Retinal pigment epithelial cell (primary cell): ENCODE measurements at regions not wholly inside any gene's neighbourhood (a gene's known extent, or its start where the extent isn't known, plus 50 kb on each side); places are given as distances from the start of the nearest gene placed in this dataset.

Experiments
- DNase-seq: peaks from one replicate; pipeline ENCODE4 v3.0.0-alpha.2; 2010; ENCODE audit warnings: low read depth
- H3K4me3 ChIP-seq: 2 replicates; pipeline ENCODE4 v1.5.1; 2011; ENCODE audit warnings: mild to moderate bottlenecking, low read length, control low read depth, moderate library complexity
- CTCF ChIP-seq: conservative IDR thresholded peaks from 2 replicates; pipeline ENCODE4 v1.5.1; 2011; ENCODE audit warnings: low read depth, low read length, control low read depth, inconsistent platforms

GRCh38 chr11:70570693-70571395 lies 172.5 kb downstream of the CTTN start:
- TF ChIP-seq CTCF: no peak

DNA sequence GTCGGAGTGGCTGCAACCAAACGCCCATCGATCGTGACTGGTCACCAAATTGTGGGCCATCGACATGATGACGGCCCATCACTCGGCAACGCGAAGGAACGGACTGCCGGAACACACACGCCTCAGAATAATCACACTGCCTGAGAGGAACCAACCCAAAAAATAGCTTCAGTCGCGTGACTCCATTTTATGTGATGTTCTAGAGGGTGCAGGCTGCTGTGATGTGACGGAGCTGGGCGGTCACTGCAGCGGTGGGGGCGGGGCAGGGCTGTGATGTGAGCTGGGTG lies 174.6 kb downstream of the CTTN start:
- no peak for DNase-seq
- H3K4me3 ChIP-seq: no peak overlapping the region
- no peak for TF ChIP-seq CTCF

More at GRCh38 chr11:70570693-70571395, 172.5 kb downstream of the CTTN start:
- H3K4me3 ChIP-seq: no peak overlapping the region
- DNase-seq: no peak

- DNase-seq: no peak
- no peak for TF ChIP-seq CTCF
- H3K4me3 ChIP-seq: no peak overlapping the region
These were observed 175.4 kb downstream of the CTTN start for GRCh38 chr11:70573701-70574151.

GRCh38 chr11:70574725-70575347 lies 176.5 kb downstream of the CTTN start:
- no peak overlapping the region for H3K4me3 ChIP-seq
- no peak for TF ChIP-seq CTCF
- no peak for DNase-seq

DNA sequence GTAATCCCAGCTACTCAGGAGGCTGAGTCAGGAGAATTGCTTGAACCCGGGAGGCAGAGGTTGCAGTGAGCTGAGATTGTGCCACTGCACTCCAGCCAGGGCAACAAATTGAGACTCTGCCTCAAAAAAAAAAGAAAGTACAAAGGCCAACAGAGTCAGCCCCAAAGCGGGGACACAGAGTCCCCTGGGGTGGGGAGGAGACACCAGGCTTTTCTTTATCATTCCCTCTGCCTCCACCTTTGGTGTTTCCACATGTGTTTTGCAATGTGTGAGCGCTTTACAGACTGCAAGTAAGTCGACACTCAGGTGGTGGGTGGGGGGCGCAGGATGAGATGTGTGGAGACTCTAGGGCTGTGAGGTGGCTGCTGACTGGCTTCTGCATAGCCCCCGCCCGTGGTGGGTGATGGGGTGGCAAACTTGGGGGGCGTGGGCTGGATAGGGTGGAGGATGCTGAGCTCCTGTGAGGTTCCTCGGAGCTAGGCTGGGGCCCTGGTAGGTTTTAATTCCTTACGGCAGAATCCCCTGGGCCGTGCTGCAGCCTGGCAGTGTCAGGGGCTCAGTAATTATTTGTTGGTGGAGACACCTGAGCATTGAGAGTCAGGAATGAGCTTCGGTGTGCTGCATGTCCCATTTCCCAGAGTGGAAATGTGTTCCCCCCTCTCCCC lies 177.2 kb downstream of the CTTN start:
- H3K4me3 ChIP-seq: no peak overlapping the region
- TF ChIP-seq CTCF: no peak
- no peak for DNase-seq

DNA sequence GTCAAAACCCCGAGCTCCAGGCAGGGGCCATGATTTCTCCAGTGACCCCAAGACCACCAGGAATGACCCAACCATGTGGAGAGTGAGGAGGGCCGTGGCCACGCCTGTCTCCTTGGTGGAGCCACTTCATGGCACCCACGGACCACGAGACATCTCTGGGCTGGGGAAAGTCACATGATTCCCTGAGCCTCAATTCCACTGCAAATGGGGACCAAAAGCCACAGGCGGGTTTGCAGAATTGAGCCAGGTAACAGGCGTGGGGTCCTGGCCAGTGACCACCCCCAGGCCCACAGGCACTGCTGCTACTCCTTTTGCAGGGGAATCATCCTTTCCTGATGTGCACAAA lies 178.9 kb downstream of the CTTN start:
- H3K4me3 ChIP-seq: no peak overlapping the region
- TF ChIP-seq CTCF: no peak
- DNase-seq: no peak

DNA sequence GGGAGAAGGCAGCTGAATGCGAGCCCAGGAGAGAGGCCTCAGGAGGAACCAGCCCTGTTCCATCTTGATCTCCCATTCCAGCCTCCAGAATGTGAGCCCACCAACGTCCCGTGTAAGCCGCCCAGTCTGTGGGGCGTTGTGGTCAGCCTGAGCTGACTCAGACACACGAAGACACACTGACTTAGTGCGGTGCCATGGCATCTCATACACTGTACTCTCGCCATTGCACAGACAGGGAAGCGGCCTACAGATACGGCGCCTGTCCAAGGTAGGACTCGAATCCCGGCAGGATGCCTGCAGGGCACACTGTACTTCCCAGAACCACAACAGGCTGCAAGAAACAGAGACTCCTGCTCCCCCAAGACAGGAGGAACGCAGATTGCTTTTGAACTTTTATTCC lies 179.6 kb downstream of the CTTN start:
- no peak overlapping the region for H3K4me3 ChIP-seq
- TF ChIP-seq CTCF: no peak
- DNase-seq: no peak
